ENCODE measurements at regions not wholly inside any gene's neighbourhood (a gene's known extent, or its start where the extent isn't known, plus 50 kb on each side); places are given as distances from the start of the nearest gene placed in this dataset.

DNA sequence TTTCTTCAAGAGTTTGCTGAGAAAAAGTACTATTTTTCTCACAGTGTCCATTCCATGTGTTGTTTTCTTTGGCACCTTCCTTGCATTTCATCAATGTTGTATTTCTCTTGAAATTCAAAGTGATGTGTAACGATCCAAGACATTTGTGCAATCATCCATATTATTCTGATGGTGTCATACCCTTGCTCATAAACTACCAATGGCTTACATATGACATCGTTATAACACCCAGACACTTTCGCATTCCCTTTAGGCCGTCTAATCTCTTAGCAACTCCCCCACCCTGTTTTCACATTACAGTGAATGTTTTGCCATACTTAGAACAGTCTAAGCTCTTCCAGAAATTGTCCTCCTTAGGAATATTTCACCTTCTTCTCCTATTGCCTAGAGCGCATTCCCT is 1779.0 kb downstream of the PCDH7 start:
- TF ChIP-seq, protein P1, sequence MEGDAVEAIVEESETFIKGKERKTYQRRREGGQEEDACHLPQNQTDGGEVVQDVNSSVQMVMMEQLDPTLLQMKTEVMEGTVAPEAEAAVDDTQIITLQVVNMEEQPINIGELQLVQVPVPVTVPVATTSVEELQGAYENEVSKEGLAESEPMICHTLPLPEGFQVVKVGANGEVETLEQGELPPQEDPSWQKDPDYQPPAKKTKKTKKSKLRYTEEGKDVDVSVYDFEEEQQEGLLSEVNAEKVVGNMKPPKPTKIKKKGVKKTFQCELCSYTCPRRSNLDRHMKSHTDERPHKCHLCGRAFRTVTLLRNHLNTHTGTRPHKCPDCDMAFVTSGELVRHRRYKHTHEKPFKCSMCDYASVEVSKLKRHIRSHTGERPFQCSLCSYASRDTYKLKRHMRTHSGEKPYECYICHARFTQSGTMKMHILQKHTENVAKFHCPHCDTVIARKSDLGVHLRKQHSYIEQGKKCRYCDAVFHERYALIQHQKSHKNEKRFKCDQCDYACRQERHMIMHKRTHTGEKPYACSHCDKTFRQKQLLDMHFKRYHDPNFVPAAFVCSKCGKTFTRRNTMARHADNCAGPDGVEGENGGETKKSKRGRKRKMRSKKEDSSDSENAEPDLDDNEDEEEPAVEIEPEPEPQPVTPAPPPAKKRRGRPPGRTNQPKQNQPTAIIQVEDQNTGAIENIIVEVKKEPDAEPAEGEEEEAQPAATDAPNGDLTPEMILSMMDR (IDR thresholded peaks at IDR 0.05): no peak
- TF ChIP-seq POLR2A (IDR thresholded peaks at IDR 0.05): no peak
- no peak for TF ChIP-seq EP300 (IDR thresholded peaks at IDR 0.05)
